Loucy (cell line): ENCODE measurements at regions not wholly inside any gene's neighbourhood (a gene's known extent, or its start where the extent isn't known, plus 50 kb on each side); places are given as distances from the start of the nearest gene placed in this dataset.

Source experiments
- H2AFZ ChIP-seq: fragments of 200-600 bp; sonication (generic); 2 replicates; pipeline ENCODE4 v1.6.0; 2016; ENCODE audit warnings: antibody characterized with exemption, mild to moderate bottlenecking, low read length, moderate library complexity
- H3F3A ChIP-seq: fragments of 200-600 bp; 2 replicates; pipeline ENCODE4 v1.6.0; 2016; ENCODE audit warnings: antibody characterized with exemption, low read depth, mild to moderate bottlenecking
- H3K27me3 ChIP-seq: fragments of 200-600 bp; sonication (generic); 2 replicates; pipeline ENCODE4 v1.6.1; 2014; ENCODE audit warnings: low read length, mild to moderate bottlenecking; ENCODE audit not compliant: insufficient read depth, poor library complexity, severe bottlenecking
- H3K36me3 ChIP-seq: fragments of 200-600 bp; sonication (generic); 2 replicates; pipeline ENCODE4 v1.6.1; 2016; ENCODE audit warnings: low read length; ENCODE audit not compliant: insufficient read depth
- H3K4me1 ChIP-seq: fragments of 200-600 bp; sonication (generic); 2 replicates; pipeline ENCODE4 v1.5.1; 2014; ENCODE audit warnings: low read length, mild to moderate bottlenecking; ENCODE audit not compliant: insufficient read depth, poor library complexity, severe bottlenecking
- H3K4me2 ChIP-seq: fragments of 200-600 bp; sonication (generic); 2 replicates; pipeline ENCODE4 v1.6.0; 2014; ENCODE audit warnings: antibody characterized with exemption, low read length, low read depth, mild to moderate bottlenecking; ENCODE audit not compliant: poor library complexity, severe bottlenecking
- H3K4me3 ChIP-seq: fragments of 200-600 bp; sonication (generic); 2 replicates; pipeline ENCODE4 v1.5.1; 2014; ENCODE audit warnings: low read length, mild to moderate bottlenecking, mixed read lengths; ENCODE audit not compliant: poor library complexity, severe bottlenecking
- H3K79me2 ChIP-seq: fragments of 200-600 bp; sonication (generic); 2 replicates; pipeline ENCODE4 v1.6.1; 2014; ENCODE audit warnings: low read length; ENCODE audit not compliant: insufficient read depth
- H3K9ac ChIP-seq: fragments of 200-600 bp; sonication (generic); 2 replicates; pipeline ENCODE4 v1.6.0; 2014; ENCODE audit warnings: mild to moderate bottlenecking, low read depth, low read length, moderate library complexity; ENCODE audit not compliant: poor library complexity, severe bottlenecking
- H3K9me2 ChIP-seq: fragments of 200-600 bp; sonication (generic); replicated peaks from 2 replicates; pipeline ENCODE4 v1.6.1; 2016; ENCODE audit warnings: low read depth, low read length, mixed read lengths
- H3K9me3 ChIP-seq: fragments of 200-600 bp; sonication (generic); 2 replicates; pipeline ENCODE4 v1.6.1; 2014; ENCODE audit warnings: mild to moderate bottlenecking, antibody characterized with exemption, low read length, low read depth; ENCODE audit not compliant: insufficient read depth
- H4K20me1 ChIP-seq: fragments of 200-600 bp; sonication (generic); 2 replicates; pipeline ENCODE4 v1.6.0; 2014; ENCODE audit warnings: antibody characterized with exemption, low read length, mild to moderate bottlenecking; ENCODE audit not compliant: insufficient read depth, poor library complexity, severe bottlenecking
- CTCF ChIP-seq: fragments of 200-600 bp; sonication (generic); conservative IDR thresholded peaks from 2 replicates; pipeline ENCODE4 v1.5.1; 2014; ENCODE audit warnings: mild to moderate bottlenecking, antibody characterized with exemption, low read length
- EZH2phosphoT487 ChIP-seq: fragments of 200-600 bp; IDR thresholded peaks from 2 replicates; pipeline ENCODE4 v1.6.1; 2018; ENCODE audit warnings: antibody characterized with exemption, mild to moderate bottlenecking, moderate library complexity, borderline replicate concordance

GRCh38 chr12:123066384-123066710 is 84.5 kb downstream of the PITPNM2 start:
- Histone ChIP-seq H3K9me2 (no peaks in the 10 kb centered on the region), H3K4me3 (no peak overlapping the region), H3K9me3 (no peaks in the 10 kb centered on the region), H2AFZ (no peak overlapping the region), H3K4me1 (peaks cover 10% of the 10 kb centered on the region), H3K36me3 (no peaks in the 10 kb centered on the region), H3K27me3 (no peaks in the 10 kb centered on the region), H4K20me1 (no peaks in the 10 kb centered on the region), H3K9ac (no peak overlapping the region), H3K4me2 (no peak overlapping the region), H3K79me2 (no peaks in the 10 kb centered on the region), H3F3A (no peaks in the 10 kb centered on the region)
- TF ChIP-seq EZH2phosphoT487 (no peak), CTCF (no peak)

GRCh38 chr12:123065676-123066383 is 85.1 kb downstream of the PITPNM2 start:
- H3K36me3 ChIP-seq = no peaks in the 10 kb centered on the region
- no peaks in the 10 kb centered on the region for H3K9me2 ChIP-seq
- no peaks in the 10 kb centered on the region for H4K20me1 ChIP-seq
- no peak overlapping the region for H3K4me2 ChIP-seq
- H3K27me3 ChIP-seq = no peaks in the 10 kb centered on the region
- H3K4me1 ChIP-seq = peaks cover 10% of the 10 kb centered on the region
- H3K4me3 ChIP-seq = no peak overlapping the region
- H3K9me3 ChIP-seq = no peaks in the 10 kb centered on the region
- no peak overlapping the region for H3K9ac ChIP-seq
- no peaks in the 10 kb centered on the region for H3K79me2 ChIP-seq
- no peaks in the 10 kb centered on the region for H3F3A ChIP-seq
- peak overlapping the region; percentile 63 for H2AFZ ChIP-seq
- no peak for TF ChIP-seq EZH2phosphoT487
- no peak for TF ChIP-seq CTCF

GRCh38 chr12:123064885-123065619 is 84.6 kb downstream of the ARL6IP4 start:
- H3F3A ChIP-seq = no peaks in the 10 kb centered on the region
- H3K9me2 ChIP-seq = no peaks in the 10 kb centered on the region
- H3K9me3 ChIP-seq = no peaks in the 10 kb centered on the region
- no peaks in the 10 kb centered on the region for H3K36me3 ChIP-seq
- no peak for TF ChIP-seq EZH2phosphoT487
- TF ChIP-seq CTCF = no peak
- peak overlapping the region; percentile 63 for H2AFZ ChIP-seq
- H3K4me3 ChIP-seq = no peak overlapping the region
- no peaks in the 10 kb centered on the region for H3K79me2 ChIP-seq
- peaks cover 10% of the 10 kb centered on the region for H3K4me1 ChIP-seq
- H3K27me3 ChIP-seq = no peaks in the 10 kb centered on the region
- H4K20me1 ChIP-seq = no peaks in the 10 kb centered on the region
- no peak overlapping the region for H3K4me2 ChIP-seq
- H3K9ac ChIP-seq = no peak overlapping the region
